ENCODE measurements at regions not wholly inside any gene's neighbourhood (a gene's known extent, or its start where the extent isn't known, plus 50 kb on each side); places are given as distances from the start of the nearest gene placed in this dataset.
"Not testable (repeated sequence)": the region's sequence is repeated elsewhere in the genome, so short reads cannot be mapped to it uniquely, and the experiment has no call there.

- no peak for DNase-seq (ENCODE audit: low spot score)
These were observed 335.1 kb upstream of the API5 start for GRCh38 chr11:42976636-42977217.

GRCh38 chr11:42992594-42992993, 319.2 kb upstream of the API5 start:
- no peak for DNase-seq (ENCODE audit: low spot score)

GRCh38 chr11:42996421-42997307, 315.1 kb upstream of the API5 start:
- DNase-seq (ENCODE audit: low spot score) = no peak

- DNase-seq (ENCODE audit: low spot score) = not testable (repeated sequence)
These were observed 306.9 kb upstream of the API5 start for GRCh38 chr11:43004879-43005278.

- no peak for DNase-seq (ENCODE audit: low spot score)
These were observed 301.8 kb upstream of the API5 start for GRCh38 chr11:43010042-43010441.

- no peak for DNase-seq (ENCODE audit: low spot score)
These were observed 299.2 kb upstream of the API5 start for GRCh38 chr11:43012606-43013005.

- no peak for DNase-seq (ENCODE audit: low spot score)
These were observed 290.3 kb upstream of the API5 start for GRCh38 chr11:43021466-43021865.

GRCh38 chr11:43034341-43034740, 277.5 kb upstream of the API5 start:
- DNase-seq (ENCODE audit: low spot score) = no peak

- no peak for DNase-seq (ENCODE audit: low spot score)
These were observed 276.7 kb upstream of the API5 start for GRCh38 chr11:43035086-43035485.

- no peak for DNase-seq (ENCODE audit: low spot score)
These were observed 258.0 kb upstream of the API5 start for GRCh38 chr11:43053638-43054412.

GRCh38 chr11:43067681-43068080, 244.1 kb upstream of the API5 start:
- no peak for DNase-seq (ENCODE audit: low spot score)

- DNase-seq (ENCODE audit: low spot score) = no peak
These were observed 240.5 kb upstream of the API5 start for GRCh38 chr11:43071338-43071737.

- DNase-seq (ENCODE audit: low spot score) = no peak
These were observed 239.7 kb upstream of the API5 start for GRCh38 chr11:43072096-43072495.

GRCh38 chr11:43072911-43073310, 238.9 kb upstream of the API5 start:
- no peak for DNase-seq (ENCODE audit: low spot score)

- DNase-seq (ENCODE audit: low spot score) = no peak
These were observed 237.0 kb upstream of the API5 start for GRCh38 chr11:43074810-43075209.

- no peak for DNase-seq (ENCODE audit: low spot score)
These were observed 210.7 kb upstream of the API5 start for GRCh38 chr11:43101113-43101512.

GRCh38 chr11:43116071-43116470, 195.7 kb upstream of the API5 start:
- no peak for DNase-seq (ENCODE audit: low spot score)

GRCh38 chr11:43119275-43119970, 192.4 kb upstream of the API5 start:
- DNase-seq (ENCODE audit: low spot score) = no peak

GRCh38 chr11:43122546-43122945, 189.2 kb upstream of the API5 start:
- no peak for DNase-seq (ENCODE audit: low spot score)

GRCh38 chr11:43123443-43123842, 188.4 kb upstream of the API5 start:
- no peak for DNase-seq (ENCODE audit: low spot score)

GRCh38 chr11:43124272-43124935, 187.4 kb upstream of the API5 start:
- DNase-seq (ENCODE audit: low spot score) = no peak

GRCh38 chr11:43129329-43129728, 182.5 kb upstream of the API5 start:
- DNase-seq (ENCODE audit: low spot score) = no peak
